ES-I3 (cell line): ENCODE measurements at regions not wholly inside any gene's neighbourhood (a gene's known extent, or its start where the extent isn't known, plus 50 kb on each side); places are given as distances from the start of the nearest gene placed in this dataset.

Source experiments
- H3K36me3 ChIP-seq: 2 replicates; pipeline ENCODE4 v1.6.1; 2013; ENCODE audit warnings: mild to moderate bottlenecking, low read length, control low read depth, moderate library complexity; ENCODE audit not compliant: insufficient read depth
- H3K4me1 ChIP-seq: 2 replicates; pipeline ENCODE4 v1.6.1; 2013; ENCODE audit warnings: mild to moderate bottlenecking, control low read depth, low read length; ENCODE audit not compliant: insufficient read depth
- H3K9ac ChIP-seq: 2 replicates; pipeline ENCODE4 v1.6.1; 2013; ENCODE audit warnings: low read depth, mild to moderate bottlenecking, low read length, moderate library complexity
- H3K9me3 ChIP-seq: 2 replicates; pipeline ENCODE4 v1.6.1; 2013; ENCODE audit warnings: mild to moderate bottlenecking, low read length, moderate library complexity; ENCODE audit not compliant: control insufficient read depth, insufficient read depth

DNA sequence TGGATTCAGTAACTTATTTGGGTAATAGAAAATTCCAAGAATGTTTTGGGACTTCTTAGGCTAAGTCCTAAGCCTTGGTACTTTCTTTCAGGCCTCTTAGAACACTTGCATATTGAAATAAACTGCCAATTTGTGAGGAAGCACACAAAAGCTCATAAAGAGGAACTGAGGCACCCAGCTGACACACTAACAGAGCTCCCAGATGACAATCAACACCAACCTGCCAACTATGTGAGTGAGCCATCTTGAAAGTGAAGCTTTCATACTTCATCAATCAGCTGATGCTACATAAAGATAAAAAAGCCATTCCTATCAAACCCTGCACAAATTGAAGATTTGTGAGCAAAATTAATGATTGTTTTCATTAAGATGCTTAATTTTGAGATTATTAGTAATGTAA, 832.5 kb upstream of the EPHA7 start:
- no peaks in the 10 kb centered on the region for H3K36me3 ChIP-seq
- H3K9ac ChIP-seq = no peak overlapping the region
- H3K9me3 ChIP-seq = no peaks in the 10 kb centered on the region
- peaks cover 5% of the 10 kb centered on the region; the same call in 1 of the 2 replicates for H3K4me1 ChIP-seq

DNA sequence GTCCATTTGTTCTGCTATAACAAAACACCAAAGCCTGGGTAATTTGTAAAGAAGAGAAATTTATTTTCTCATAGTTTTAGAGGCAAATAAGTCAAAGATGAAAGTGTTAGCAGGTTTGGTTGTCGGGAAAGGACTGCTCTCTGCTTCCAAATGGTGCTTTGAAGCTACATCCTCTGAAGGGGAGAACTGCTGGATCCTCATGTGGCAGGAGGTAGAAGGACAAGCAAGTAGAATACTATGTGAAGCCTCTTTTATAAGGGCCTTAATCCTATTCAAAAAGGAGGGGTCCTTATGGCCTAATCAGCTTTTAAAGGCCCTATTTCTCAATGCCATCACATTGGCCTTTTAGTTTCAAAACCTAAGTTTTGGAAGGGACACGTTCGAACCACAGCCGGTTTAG, 826.0 kb upstream of the EPHA7 start:
- Histone ChIP-seq H3K9ac (no peak overlapping the region), H3K9me3 (no peaks in the 10 kb centered on the region), H3K4me1 (no peaks in the 10 kb centered on the region), H3K36me3 (no peaks in the 10 kb centered on the region)

DNA sequence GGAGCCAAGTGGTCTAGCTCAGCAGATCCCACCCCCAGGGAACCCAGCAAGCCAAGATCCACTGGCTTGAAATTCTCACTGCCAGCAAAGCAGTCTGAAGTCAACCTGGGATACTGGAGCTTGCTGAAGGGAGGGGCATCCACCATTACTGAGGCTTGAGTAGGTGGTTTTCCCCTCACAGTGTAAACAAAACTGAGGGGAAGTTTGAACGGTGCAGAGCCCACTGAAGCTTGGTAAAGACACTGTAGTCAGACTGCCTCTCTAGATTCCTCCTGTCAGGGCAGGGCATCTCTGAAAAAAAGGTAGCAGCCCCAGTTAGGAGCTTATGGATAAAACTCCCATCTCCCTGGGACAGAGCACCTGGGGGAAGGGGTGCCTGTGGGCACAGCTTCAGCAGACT, 819.5 kb upstream of the EPHA7 start:
- H3K9ac ChIP-seq = no peak overlapping the region
- H3K9me3 ChIP-seq = no peaks in the 10 kb centered on the region
- no peaks in the 10 kb centered on the region for H3K4me1 ChIP-seq
- no peaks in the 10 kb centered on the region for H3K36me3 ChIP-seq

DNA sequence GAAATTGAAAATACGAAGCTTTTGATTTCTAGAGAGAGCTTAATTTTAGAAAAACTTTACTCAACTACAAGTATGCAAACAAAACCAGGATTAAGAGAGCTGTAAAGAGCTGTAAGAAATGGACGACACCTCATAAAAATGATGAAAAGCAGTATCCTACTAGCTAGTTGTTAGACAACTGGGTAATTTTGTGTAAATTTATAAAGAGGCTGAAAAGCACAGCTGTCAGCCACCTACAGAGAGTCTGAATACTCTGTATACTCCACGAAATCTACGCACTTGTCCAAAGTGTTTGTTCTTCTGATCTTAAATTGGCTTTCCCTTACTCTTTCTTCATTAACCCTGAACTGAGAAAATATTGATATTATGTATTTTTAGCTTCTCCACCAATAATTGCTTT, 808.4 kb upstream of the EPHA7 start:
- no peaks in the 10 kb centered on the region for H3K9me3 ChIP-seq
- H3K36me3 ChIP-seq = no peaks in the 10 kb centered on the region
- H3K4me1 ChIP-seq = no peaks in the 10 kb centered on the region
- no peak overlapping the region for H3K9ac ChIP-seq

DNA sequence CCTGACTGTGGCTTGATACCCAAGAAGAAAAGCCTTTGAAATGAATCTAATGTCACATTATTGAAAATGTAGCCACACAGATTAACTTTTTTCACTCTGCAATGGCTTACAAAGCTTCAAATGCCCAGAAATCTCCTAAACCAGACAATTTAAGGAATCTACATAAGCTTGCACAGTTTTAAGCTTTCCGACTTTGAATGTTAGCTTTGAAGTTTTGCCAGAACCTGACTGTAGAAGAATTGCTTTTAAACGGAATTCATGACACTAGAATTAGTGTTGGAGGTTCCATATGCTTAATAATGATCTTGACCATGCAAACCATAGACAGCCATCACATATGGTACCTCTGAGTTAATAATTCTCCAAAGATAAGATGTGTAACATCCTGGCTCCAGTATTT, 798.5 kb upstream of the EPHA7 start:
- H3K9me3 ChIP-seq = no peaks in the 10 kb centered on the region
- H3K9ac ChIP-seq = no peak overlapping the region
- H3K4me1 ChIP-seq = peaks cover 7% of the 10 kb centered on the region; the same call in 1 of the 2 replicates
- no peaks in the 10 kb centered on the region for H3K36me3 ChIP-seq

DNA sequence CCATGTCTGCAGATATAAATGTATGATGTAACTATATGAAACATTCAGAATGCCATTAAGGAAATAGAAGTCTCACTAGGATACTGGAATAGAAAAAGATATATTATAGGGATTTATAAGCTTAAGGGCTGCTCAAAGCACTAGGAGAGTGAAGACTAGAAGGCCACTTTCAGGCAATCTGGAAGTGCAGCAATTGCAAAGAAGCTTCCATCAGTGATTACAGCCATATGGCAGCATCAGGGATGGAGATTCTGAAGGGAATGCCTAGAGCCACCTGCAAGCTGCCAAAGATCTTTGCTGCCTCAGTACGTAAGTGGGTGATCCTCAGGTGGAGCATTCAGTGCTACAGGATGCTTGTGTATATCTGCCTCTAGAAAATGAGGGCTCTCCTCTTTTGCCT, 796.2 kb upstream of the EPHA7 start:
- no peaks in the 10 kb centered on the region; the same call in 1 of the 2 replicates for H3K9me3 ChIP-seq
- no peaks in the 10 kb centered on the region for H3K36me3 ChIP-seq
- no peak overlapping the region for H3K9ac ChIP-seq
- H3K4me1 ChIP-seq = peaks cover 7% of the 10 kb centered on the region; the same call in 1 of the 2 replicates

DNA sequence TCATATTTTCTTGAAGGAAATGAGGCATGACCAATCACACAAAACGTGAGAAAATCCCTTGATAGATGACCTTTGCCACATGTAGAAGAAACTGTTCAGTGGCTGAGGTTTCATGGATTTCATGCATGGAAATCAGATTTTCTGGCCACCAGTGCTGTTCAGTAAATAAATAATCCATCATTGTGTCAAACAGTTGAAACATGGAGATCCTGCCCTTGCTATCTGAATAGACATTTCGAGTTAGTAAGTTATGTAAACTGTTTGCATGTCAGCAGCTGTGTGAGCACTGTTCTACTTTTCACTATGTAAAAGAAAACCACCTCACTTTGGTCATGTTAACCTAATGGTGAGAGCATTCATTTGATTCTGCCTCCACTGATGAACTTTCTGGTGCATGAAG, 793.9 kb upstream of the EPHA7 start:
- H3K36me3 ChIP-seq = no peaks in the 10 kb centered on the region
- no peak overlapping the region for H3K9ac ChIP-seq
- H3K4me1 ChIP-seq = peaks cover 7% of the 10 kb centered on the region; the same call in 1 of the 2 replicates
- no peaks in the 10 kb centered on the region; the same call in 1 of the 2 replicates for H3K9me3 ChIP-seq

DNA sequence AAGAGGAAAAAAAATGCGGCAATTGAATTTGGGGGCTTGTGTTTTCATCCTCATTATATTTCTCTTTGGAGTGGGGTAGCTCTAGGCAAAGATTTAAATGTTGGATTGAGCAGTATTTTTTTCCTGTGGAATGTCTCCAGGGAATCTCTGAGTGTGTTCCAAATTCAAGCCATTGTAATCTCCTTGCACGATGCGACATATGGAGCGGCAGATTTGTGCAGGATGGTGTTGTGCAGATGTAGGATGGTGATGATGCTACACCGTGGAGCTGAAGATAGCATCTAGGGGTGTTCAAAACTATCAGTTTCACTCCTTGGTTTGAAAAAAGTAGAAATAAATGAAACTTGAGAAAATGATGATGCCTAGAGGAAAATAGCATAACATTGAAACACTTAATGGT, 777.5 kb upstream of the EPHA7 start:
- no peaks in the 10 kb centered on the region for H3K4me1 ChIP-seq

DNA sequence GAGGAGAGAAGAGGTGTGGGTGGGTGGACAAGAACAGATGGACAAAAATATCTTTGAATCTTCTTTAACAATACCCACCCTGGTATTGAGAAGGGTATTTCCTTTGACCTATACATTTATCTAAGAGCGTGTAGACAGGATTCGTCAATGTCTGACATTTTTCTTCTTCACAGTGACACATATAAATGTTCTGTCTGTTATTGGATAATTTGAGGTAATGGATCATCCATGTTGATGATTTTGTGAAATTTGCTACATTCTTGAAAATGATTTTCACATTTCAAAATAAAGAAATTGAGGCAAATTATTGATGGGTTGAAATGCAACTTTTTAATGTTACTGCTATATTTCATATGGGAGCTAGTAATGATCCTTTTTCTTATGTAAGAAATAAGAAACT, 770.7 kb upstream of the EPHA7 start:
- no peak overlapping the region for H3K9ac ChIP-seq
- H3K9me3 ChIP-seq = no peaks in the 10 kb centered on the region; the same call in 1 of the 2 replicates
- H3K36me3 ChIP-seq = no peaks in the 10 kb centered on the region
- no peaks in the 10 kb centered on the region for H3K4me1 ChIP-seq

More for the DNA sequence above, 777.5 kb upstream of the EPHA7 start:
- no peaks in the 10 kb centered on the region for H3K36me3 ChIP-seq
- H3K9me3 ChIP-seq = no peaks in the 10 kb centered on the region
- H3K9ac ChIP-seq = no peak overlapping the region

DNA sequence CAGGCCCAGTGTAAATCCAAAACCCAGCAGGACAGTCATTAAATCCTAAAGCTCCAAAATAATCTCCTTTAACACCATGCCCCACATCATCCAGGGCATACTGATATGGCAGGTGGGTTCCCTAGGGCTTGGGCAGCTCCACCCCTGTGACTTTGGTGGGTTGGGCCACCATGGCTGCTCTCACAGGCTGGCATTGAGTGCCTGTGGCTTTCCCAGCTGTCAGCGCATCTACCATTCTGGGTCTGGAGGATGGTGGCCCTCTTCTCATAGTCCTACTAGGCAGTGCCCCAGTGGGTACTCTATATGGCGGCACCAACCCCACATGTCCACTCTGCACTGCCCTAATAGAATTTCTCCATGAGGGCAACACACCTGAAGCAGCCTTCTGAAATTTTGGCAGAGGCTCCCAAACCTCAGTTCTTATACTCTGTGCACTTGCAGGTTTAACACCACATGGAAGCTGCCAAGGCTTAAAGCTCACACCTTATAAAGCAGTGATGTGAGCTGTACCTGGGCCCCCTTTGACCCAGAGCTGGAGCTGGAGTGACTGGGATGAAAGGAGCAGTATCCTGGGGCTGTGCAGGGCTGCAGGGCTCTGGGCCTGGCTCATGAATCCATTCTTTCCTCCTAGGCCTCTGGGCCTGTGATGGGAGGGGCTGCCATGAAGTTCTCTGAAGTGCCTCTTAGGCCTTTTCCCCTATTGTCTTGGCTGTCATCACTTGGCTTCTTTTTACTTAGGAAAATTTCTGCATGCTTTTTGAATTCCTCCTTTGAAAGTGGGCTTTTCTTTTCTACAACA, 765.5 kb upstream of the EPHA7 start:
- no peak overlapping the region for H3K9ac ChIP-seq
- H3K36me3 ChIP-seq = no peaks in the 10 kb centered on the region
- no peaks in the 10 kb centered on the region; the same call in 1 of the 2 replicates for H3K9me3 ChIP-seq
- no peaks in the 10 kb centered on the region for H3K4me1 ChIP-seq

DNA sequence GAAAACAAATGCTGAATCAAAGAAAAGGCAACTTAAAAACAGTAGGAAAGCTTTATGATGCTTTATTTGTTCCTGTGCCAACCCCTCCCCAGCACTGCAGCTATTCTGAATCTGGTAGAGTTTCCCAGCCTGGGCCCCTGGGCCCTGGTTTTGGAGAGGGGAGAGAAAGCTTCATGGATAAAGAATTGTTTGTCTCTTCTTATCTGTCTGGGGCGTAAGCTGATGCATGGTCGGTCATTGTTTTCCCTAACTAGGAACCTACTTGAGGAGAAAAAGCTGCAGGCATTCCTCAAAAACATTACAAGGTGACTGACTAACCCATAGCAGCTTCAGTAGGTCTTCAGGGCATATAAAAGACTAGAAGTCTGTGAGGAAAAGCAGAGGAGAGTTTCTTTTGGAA, 758.1 kb upstream of the EPHA7 start:
- Histone ChIP-seq H3K9ac (no peak overlapping the region), H3K9me3 (no peaks in the 10 kb centered on the region), H3K4me1 (peaks cover 5% of the 10 kb centered on the region; the same call in 1 of the 2 replicates), H3K36me3 (no peaks in the 10 kb centered on the region)

DNA sequence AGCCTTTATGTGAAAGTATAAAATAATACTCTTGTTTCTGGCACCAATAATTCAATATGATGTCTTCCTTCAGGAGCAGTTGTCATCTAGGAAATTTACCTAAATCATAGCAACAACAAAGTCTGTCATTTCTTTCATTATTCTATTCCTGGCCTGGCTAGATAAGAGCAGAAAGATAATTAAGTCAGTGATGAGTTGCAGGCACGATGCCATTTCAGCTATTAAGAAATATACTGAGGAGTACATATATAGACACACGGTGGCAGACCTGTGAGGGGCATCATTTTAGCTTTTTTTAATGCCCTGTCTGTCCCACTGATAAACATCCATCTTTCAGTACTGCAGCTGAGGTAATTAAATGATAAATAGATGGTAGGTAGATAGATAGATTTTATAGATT, 756.1 kb upstream of the EPHA7 start:
- H3K4me1 ChIP-seq = peaks cover 5% of the 10 kb centered on the region; the same call in 1 of the 2 replicates
- no peak overlapping the region for H3K9ac ChIP-seq
- 0 out of 2 replicates have a peak, but pooled peaks cover 2% of the 10 kb centered on the region for H3K9me3 ChIP-seq
- no peaks in the 10 kb centered on the region for H3K36me3 ChIP-seq

DNA sequence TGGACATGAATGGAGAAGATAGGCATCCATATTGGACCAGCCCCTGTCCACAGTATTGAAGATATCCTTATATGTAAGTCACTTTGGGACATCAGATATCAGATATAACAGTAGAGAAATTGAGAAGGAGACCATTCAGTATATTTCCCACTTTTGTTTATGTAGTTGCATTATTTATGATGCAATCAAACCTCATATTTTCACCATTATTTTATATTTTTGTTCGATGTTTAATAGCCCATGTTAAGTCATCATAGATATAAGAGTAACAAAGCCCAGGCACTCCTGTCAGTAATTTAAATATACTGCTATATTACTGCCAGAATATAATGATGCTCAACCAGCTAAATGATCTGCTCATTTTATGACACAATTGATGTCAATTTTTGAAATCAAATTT, 744.5 kb upstream of the EPHA7 start:
- H3K9ac ChIP-seq = no peak overlapping the region
- no peaks in the 10 kb centered on the region for H3K9me3 ChIP-seq
- H3K36me3 ChIP-seq = no peaks in the 10 kb centered on the region
- H3K4me1 ChIP-seq = no peaks in the 10 kb centered on the region

DNA sequence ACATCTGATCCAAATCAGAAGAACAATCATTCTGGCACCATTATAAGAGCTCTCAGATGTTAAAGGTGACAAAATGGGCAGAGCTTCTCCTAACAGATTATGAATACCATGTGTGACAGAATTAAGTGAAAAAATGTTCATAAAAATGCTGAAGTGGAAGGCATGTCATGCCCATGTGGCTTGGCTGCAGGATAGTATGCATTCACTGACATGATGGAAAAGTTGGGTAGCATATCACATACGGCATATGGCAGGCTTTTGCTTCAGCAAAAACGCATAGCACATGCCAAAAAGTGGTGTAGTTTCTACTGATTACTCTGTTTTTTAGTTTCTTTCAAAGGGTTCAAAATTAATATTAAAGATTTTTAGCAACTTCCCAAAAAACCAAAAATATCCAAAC, 731.5 kb upstream of the EPHA7 start:
- Histone ChIP-seq H3K36me3 (no peaks in the 10 kb centered on the region), H3K9ac (no peak overlapping the region), H3K9me3 (no peaks in the 10 kb centered on the region), H3K4me1 (no peaks in the 10 kb centered on the region)

DNA sequence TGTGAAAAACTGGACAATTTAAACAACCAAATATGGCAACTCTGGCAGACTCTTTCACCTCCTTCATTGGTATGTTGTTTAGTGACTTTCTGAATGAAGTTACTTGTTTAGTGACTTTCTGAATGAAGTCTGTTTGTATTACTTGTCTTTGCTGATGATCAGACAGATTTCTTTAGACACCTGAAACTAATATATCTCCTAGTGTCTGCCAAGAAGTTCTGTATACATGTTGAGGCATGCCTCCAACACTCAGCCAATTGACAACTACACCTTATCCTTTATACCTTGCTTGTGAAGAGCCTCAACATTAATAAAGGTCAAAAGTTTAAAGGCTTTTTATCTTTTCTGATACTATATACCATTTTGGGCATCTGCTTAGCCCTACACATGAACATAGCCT, 725.4 kb upstream of the EPHA7 start:
- H3K9ac ChIP-seq = no peak overlapping the region
- no peaks in the 10 kb centered on the region for H3K9me3 ChIP-seq
- no peaks in the 10 kb centered on the region for H3K36me3 ChIP-seq
- no peaks in the 10 kb centered on the region for H3K4me1 ChIP-seq
